ENCODE measurements at regions not wholly inside any gene's neighbourhood (a gene's known extent, or its start where the extent isn't known, plus 50 kb on each side); places are given as distances from the start of the nearest gene placed in this dataset.

DNA sequence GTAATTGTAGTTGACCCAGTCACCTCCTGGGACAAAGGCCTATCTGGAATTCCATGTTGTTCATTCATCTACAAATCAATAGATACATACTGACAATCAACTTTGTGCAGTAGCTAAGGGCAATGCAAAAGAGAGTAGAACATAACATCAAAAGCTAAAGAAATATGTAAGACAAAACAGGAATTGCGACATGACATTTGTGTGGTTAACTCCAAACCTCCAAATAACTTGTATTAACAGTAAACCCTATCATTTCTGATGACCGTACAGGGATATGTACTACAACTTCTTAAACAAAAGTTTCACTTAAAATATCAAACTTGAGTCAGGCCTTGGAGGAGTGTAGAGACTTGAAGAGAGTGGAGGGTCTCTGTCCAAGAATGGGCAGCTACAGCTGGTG lies 317.6 kb downstream of the SPATA17 start:
- no peak overlapping the region for H3K27ac ChIP-seq (replicated peaks)
- H3K27me3 ChIP-seq (ENCODE audit: insufficient read depth, poor library complexity, severe bottlenecking), result no peaks in the 10 kb centered on the region
- no peak for DNase-seq (ENCODE audit: low read depth in 1 of 2, low spot score in 1 of 2)
- TF ChIP-seq SPI1 (IDR thresholded peaks at IDR 0.05; ENCODE audit: borderline replicate concordance, low read depth), result no peak
- TF ChIP-seq GABPA (IDR thresholded peaks at IDR 0.05; ENCODE audit: low read depth), result no peak
- no peak for TF ChIP-seq REST (IDR thresholded peaks at IDR 0.05; ENCODE audit: insufficient replicate concordance, low read depth)
- TF ChIP-seq POLR2AphosphoS5 (IDR thresholded peaks at IDR 0.05; ENCODE audit: low read depth), result no peak
- no peak for TF ChIP-seq CTCF (IDR thresholded peaks at IDR 0.05; ENCODE audit: insufficient read depth, low read length)
- no peak overlapping the region for H3K4me3 ChIP-seq (replicated peaks; ENCODE audit: insufficient read depth, low read length)

GRCh38 chr1:217953330-217953729 lies 322.2 kb downstream of the SPATA17 start:
- no peak for DNase-seq (ENCODE audit: low read depth in 1 of 2, low spot score in 1 of 2)
- TF ChIP-seq CTCF (IDR thresholded peaks at IDR 0.05; ENCODE audit: insufficient read depth, low read length), result no peak
- no peak for TF ChIP-seq SPI1 (IDR thresholded peaks at IDR 0.05; ENCODE audit: borderline replicate concordance, low read depth)
- Histone ChIP-seq H3K27ac (replicated peaks) (no peak overlapping the region), H3K27me3 (ENCODE audit: insufficient read depth, poor library complexity, severe bottlenecking) (no peaks in the 10 kb centered on the region), H3K4me3 (replicated peaks; ENCODE audit: insufficient read depth, low read length) (no peak overlapping the region)

DNA sequence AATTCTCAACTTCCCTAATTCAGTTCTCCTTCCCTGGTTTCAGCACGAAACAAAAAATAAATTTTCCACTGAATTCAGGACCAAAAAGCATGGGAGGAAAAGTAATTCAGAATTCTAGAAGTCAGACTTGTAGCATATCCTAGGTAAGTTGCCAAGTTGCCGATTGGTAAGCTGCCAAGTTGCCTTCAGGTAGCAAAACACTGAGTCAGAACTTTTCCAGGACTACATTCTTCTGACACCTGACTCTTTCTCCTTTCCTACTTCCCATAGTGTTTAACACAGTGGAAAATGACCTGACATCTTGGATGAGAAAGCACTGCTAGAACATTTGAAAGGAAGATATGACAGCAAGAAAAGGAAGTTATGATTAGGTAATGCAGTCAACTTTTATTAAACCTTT lies 322.8 kb downstream of the SPATA17 start:
- Histone ChIP-seq H3K27me3 (ENCODE audit: insufficient read depth, poor library complexity, severe bottlenecking) (no peaks in the 10 kb centered on the region), H3K4me3 (replicated peaks; ENCODE audit: insufficient read depth, low read length) (no peak overlapping the region), H3K27ac (replicated peaks) (no peak overlapping the region)
- TF ChIP-seq GABPA (IDR thresholded peaks at IDR 0.05; ENCODE audit: low read depth) (no peak), SPI1 (IDR thresholded peaks at IDR 0.05; ENCODE audit: borderline replicate concordance, low read depth) (no peak), REST (IDR thresholded peaks at IDR 0.05; ENCODE audit: insufficient replicate concordance, low read depth) (no peak), POLR2AphosphoS5 (IDR thresholded peaks at IDR 0.05; ENCODE audit: low read depth) (no peak), CTCF (IDR thresholded peaks at IDR 0.05; ENCODE audit: insufficient read depth, low read length) (no peak)
- DNase-seq (ENCODE audit: low read depth in 1 of 2, low spot score in 1 of 2), result no peak

- no peak overlapping the region for H3K4me3 ChIP-seq (replicated peaks; ENCODE audit: insufficient read depth, low read length)
- TF ChIP-seq POLR2AphosphoS5 (IDR thresholded peaks at IDR 0.05; ENCODE audit: low read depth) (no peak), SPI1 (IDR thresholded peaks at IDR 0.05; ENCODE audit: borderline replicate concordance, low read depth) (no peak)
- H3K27me3 ChIP-seq (ENCODE audit: insufficient read depth, poor library complexity, severe bottlenecking), result no peaks in the 10 kb centered on the region
- no peak overlapping the region for H3K27ac ChIP-seq (replicated peaks)
- DNase-seq (ENCODE audit: low read depth in 1 of 2, low spot score in 1 of 2), result no peak
Observed at GRCh38 chr1:217955723-217956122, 324.6 kb downstream of the SPATA17 start.
